HepG2 (cell line): ENCODE measurements at regions not wholly inside any gene's neighbourhood (a gene's known extent, or its start where the extent isn't known, plus 50 kb on each side); places are given as distances from the start of the nearest gene placed in this dataset.

Experiments
- FOXA1 ChIP-seq, 2 experiments: fragments of 450-650 bp in 1 of 2; sonication (generic) in 1 of 2; formaldehyde crosslinking in 1 of 2; IDR thresholded peaks; 2 replicates each; pipeline versions ENCODE4 v1.4.0 to v1.6.1; 2016 to 2020; ENCODE audit warnings: missing genetic modification reagents in 1 of 2
- IKZF1 ChIP-seq: fragments of 450-650 bp; IDR thresholded peaks from 2 replicates; pipeline ENCODE4 v1.7.1; 2016
- NFIC ChIP-seq: IDR thresholded peaks from 2 replicates; pipeline ENCODE4 v1.6.1; 2012; ENCODE audit warnings: mild to moderate bottlenecking, low read length, inconsistent platforms
- THRA ChIP-seq: sonication (generic); formaldehyde crosslinking; IDR thresholded peaks from 2 replicates; pipeline ENCODE4 v1.4.0; 2020; ENCODE audit warnings: missing genetic modification reagents, borderline replicate concordance
- YY1 ChIP-seq: IDR thresholded peaks from 2 replicates; pipeline ENCODE4 v1.6.1; 2011; ENCODE audit warnings: low read length, low read depth, moderate library complexity, mild to moderate bottlenecking; ENCODE audit not compliant: insufficient read depth, insufficient replicate concordance
- ZNF24 ChIP-seq: fragments of 450-650 bp; IDR thresholded peaks from 2 replicates; pipeline ENCODE4 v1.6.1; 2017; ENCODE audit warnings: antibody characterized with exemption, mild to moderate bottlenecking
- TF ChIP-seq, protein P1 (sequence below): sonication (generic); formaldehyde crosslinking; IDR thresholded peaks from 2 replicates; pipeline ENCODE4 v1.8.1; 2022; ENCODE audit warnings: mild to moderate bottlenecking, missing genetic modification reagents
- TF ChIP-seq, protein P2 (sequence below): sonication (generic); formaldehyde crosslinking; IDR thresholded peaks from 2 replicates; pipeline ENCODE4 v1.4.0; 2020; ENCODE audit warnings: missing genetic modification reagents

GRCh38 chr2:224206816-224207215 lies 167.7 kb upstream of the SERPINE2 start:
- TF ChIP-seq YY1: no peak
- TF ChIP-seq THRA (CRISPR knock-in tag): no peak
- no peak for TF ChIP-seq NFIC
- TF ChIP-seq FOXA1 (IDR thresholded peaks at IDR 0.05): no peak
- no peak for TF ChIP-seq FOXA1 (CRISPR knock-in tag; IDR thresholded peaks at IDR 0.05)
- TF ChIP-seq ZNF24: no peak
- TF ChIP-seq, protein P1, sequence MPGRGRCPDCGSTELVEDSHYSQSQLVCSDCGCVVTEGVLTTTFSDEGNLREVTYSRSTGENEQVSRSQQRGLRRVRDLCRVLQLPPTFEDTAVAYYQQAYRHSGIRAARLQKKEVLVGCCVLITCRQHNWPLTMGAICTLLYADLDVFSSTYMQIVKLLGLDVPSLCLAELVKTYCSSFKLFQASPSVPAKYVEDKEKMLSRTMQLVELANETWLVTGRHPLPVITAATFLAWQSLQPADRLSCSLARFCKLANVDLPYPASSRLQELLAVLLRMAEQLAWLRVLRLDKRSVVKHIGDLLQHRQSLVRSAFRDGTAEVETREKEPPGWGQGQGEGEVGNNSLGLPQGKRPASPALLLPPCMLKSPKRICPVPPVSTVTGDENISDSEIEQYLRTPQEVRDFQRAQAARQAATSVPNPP (CRISPR knock-in tag): no peak
- TF ChIP-seq IKZF1: no peak
- TF ChIP-seq, protein P2, sequence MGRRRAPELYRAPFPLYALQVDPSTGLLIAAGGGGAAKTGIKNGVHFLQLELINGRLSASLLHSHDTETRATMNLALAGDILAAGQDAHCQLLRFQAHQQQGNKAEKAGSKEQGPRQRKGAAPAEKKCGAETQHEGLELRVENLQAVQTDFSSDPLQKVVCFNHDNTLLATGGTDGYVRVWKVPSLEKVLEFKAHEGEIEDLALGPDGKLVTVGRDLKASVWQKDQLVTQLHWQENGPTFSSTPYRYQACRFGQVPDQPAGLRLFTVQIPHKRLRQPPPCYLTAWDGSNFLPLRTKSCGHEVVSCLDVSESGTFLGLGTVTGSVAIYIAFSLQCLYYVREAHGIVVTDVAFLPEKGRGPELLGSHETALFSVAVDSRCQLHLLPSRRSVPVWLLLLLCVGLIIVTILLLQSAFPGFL (CRISPR knock-in tag): no peak
